ENCODE measurements at regions not wholly inside any gene's neighbourhood (a gene's known extent, or its start where the extent isn't known, plus 50 kb on each side); places are given as distances from the start of the nearest gene placed in this dataset.
A peak's percentile ranks its signal among the peaks of the same experiment; 100 is the strongest.

- peak in 1 of 2 experiments; percentile 49 for DNase-seq (ENCODE audit: low spot score in 2 of 2, unreplicated experiment in 2 of 2)
- H3K4me3 Mint-ChIP-seq: no peak overlapping the region
Measured at GRCh38 chr13:39144941-39145533, 106.8 kb downstream of the NHLRC3 start.

GRCh38 chr13:39148513-39148961 is 110.3 kb downstream of the NHLRC3 start:
- Mint-ChIP-seq H3K4me1 (peaks cover 5% of the 10 kb centered on the region), H3K27ac (no peak overlapping the region), H3K27me3 (ENCODE audit: low read depth) (peaks cover 23% of the 10 kb centered on the region), H3K4me3 (no peak overlapping the region), H3K36me3 (no peaks in the 10 kb centered on the region), H3K9me3 (peaks cover 11% of the 10 kb centered on the region)
- no peak for DNase-seq (ENCODE audit: low spot score in 2 of 2, unreplicated experiment in 2 of 2)
- TF ChIP-seq CTCF (IDR thresholded peaks at IDR 0.05; ENCODE audit: unreplicated experiment): no peak

More at GRCh38 chr13:39144941-39145533, 106.8 kb downstream of the NHLRC3 start:
- Mint-ChIP-seq H3K36me3 (no peaks in the 10 kb centered on the region), H3K27ac (no peak overlapping the region), H3K4me1 (peaks cover 5% of the 10 kb centered on the region), H3K27me3 (ENCODE audit: low read depth) (peaks cover 39% of the 10 kb centered on the region), H3K9me3 (peaks cover 5% of the 10 kb centered on the region)
- peak; percentile 61 for TF ChIP-seq CTCF (IDR thresholded peaks at IDR 0.05; ENCODE audit: unreplicated experiment)

GRCh38 chr13:39149896-39150295 is 111.6 kb downstream of the NHLRC3 start:
- no peak for DNase-seq (ENCODE audit: low spot score in 2 of 2, unreplicated experiment in 2 of 2)
- H3K27me3 Mint-ChIP-seq (ENCODE audit: low read depth): peaks cover 14% of the 10 kb centered on the region
- no peak overlapping the region for H3K4me3 Mint-ChIP-seq
- peaks cover 11% of the 10 kb centered on the region for H3K9me3 Mint-ChIP-seq
- TF ChIP-seq CTCF (IDR thresholded peaks at IDR 0.05; ENCODE audit: unreplicated experiment): no peak
- H3K27ac Mint-ChIP-seq: no peak overlapping the region
- H3K36me3 Mint-ChIP-seq: no peaks in the 10 kb centered on the region
- peaks cover 5% of the 10 kb centered on the region for H3K4me1 Mint-ChIP-seq

- peaks cover 12% of the 10 kb centered on the region for H3K27me3 Mint-ChIP-seq (ENCODE audit: low read depth)
- H3K4me3 Mint-ChIP-seq: no peak overlapping the region
- no peaks in the 10 kb centered on the region for H3K4me1 Mint-ChIP-seq
- TF ChIP-seq CTCF (IDR thresholded peaks at IDR 0.05; ENCODE audit: unreplicated experiment): no peak
- H3K27ac Mint-ChIP-seq: no peak overlapping the region
- peaks cover 11% of the 10 kb centered on the region for H3K9me3 Mint-ChIP-seq
- no peak for DNase-seq (ENCODE audit: low spot score in 2 of 2, unreplicated experiment in 2 of 2)
- no peaks in the 10 kb centered on the region for H3K36me3 Mint-ChIP-seq
Measured at GRCh38 chr13:39154041-39154440, 115.8 kb downstream of the NHLRC3 start.

GRCh38 chr13:39159393-39159792 is 121.1 kb downstream of the NHLRC3 start:
- Mint-ChIP-seq H3K4me1 (peaks cover 2% of the 10 kb centered on the region), H3K27ac (no peak overlapping the region), H3K27me3 (ENCODE audit: low read depth) (peaks cover 37% of the 10 kb centered on the region), H3K36me3 (no peaks in the 10 kb centered on the region), H3K9me3 (peaks cover 7% of the 10 kb centered on the region), H3K4me3 (no peak overlapping the region)
- no peak for DNase-seq (ENCODE audit: low spot score in 2 of 2, unreplicated experiment in 2 of 2)
- no peak for TF ChIP-seq CTCF (IDR thresholded peaks at IDR 0.05; ENCODE audit: unreplicated experiment)

Measured in mesothelial cell of epicardium (in vitro differentiated cells).